Ascending aorta (tissue), 2 donors: ENCODE measurements at regions not wholly inside any gene's neighbourhood (a gene's known extent, or its start where the extent isn't known, plus 50 kb on each side); places are given as distances from the start of the nearest gene placed in this dataset.

Source experiments
- DNase-seq, 2 donors: peaks; one replicate each; pipeline ENCODE4 v3.0.0-alpha.2; 2019; ENCODE audit warnings: low spot score in 2 of 2
- H3K27ac ChIP-seq, 2 donors: fragments of 200-600 bp; sonication (generic); one replicate each; pipeline ENCODE4 v1.5.1; 2016 to 2017; ENCODE audit warnings: mild to moderate bottlenecking in 1 of 2
- H3K27me3 ChIP-seq: fragments of 200-600 bp; sonication (generic); one replicate; pipeline ENCODE4 v1.5.1; 2017
- H3K36me3 ChIP-seq, 2 donors: fragments of 200-600 bp; sonication (generic); one replicate each; pipeline ENCODE4 v1.5.1; 2016
- H3K4me1 ChIP-seq, 2 donors: fragments of 200-600 bp; sonication (generic); one replicate each; pipeline ENCODE4 v1.5.1; 2016 to 2017; ENCODE audit warnings: mild to moderate bottlenecking in 1 of 2
- H3K4me3 ChIP-seq, 2 donors: fragments of 200-600 bp; sonication (generic); one replicate each; pipeline ENCODE4 v1.5.1; 2016 to 2017; ENCODE audit warnings: mild to moderate bottlenecking in 1 of 2
- H3K9me3 ChIP-seq, 2 donors: fragments of 200-600 bp; sonication (generic); one replicate each; pipeline ENCODE4 v1.5.1; 2016
- intact Hi-C: fragments of 100-400 bp; cut with DNase I; formaldehyde crosslinking; loops from one replicate; pipeline ENCODE4 v1.15.1; 2023
- TF ChIP-seq, protein P1 (sequence below), 3 experiments: fragments of 200-600 bp in 2 of 3; fragments of 450-650 bp in 1 of 3; sonication (generic) in 2 of 3; IDR thresholded peaks; one replicate each; pipeline ENCODE4 v1.5.1; 2016 to 2019; ENCODE audit warnings: antibody characterized with exemption in 3 of 3, mild to moderate bottlenecking in 1 of 3, moderate library complexity in 1 of 3

DNA sequence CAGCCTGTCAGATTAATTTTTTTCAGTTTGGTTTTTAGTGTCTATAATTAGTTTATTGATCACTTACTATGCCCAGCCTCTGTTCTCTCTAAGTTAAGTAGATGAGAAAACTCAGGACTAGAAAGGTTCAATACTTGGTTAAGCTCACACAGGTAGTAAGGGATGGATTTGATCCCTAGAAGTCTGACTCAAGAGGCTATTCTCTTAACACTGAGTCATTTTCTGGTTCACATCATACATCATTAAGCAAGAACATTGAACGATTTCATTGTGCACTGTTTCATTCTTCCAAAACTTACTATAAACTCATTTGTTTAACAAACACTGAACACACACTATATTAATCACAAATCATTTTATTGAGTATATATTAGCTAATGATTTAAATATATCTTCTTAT is 54.1 kb upstream of the SLC38A11 start:
- H3K27ac ChIP-seq = no peak overlapping the region
- no peaks in the 10 kb centered on the region for H3K36me3 ChIP-seq
- no peak overlapping the region for H3K4me3 ChIP-seq
- TF ChIP-seq, protein P1, sequence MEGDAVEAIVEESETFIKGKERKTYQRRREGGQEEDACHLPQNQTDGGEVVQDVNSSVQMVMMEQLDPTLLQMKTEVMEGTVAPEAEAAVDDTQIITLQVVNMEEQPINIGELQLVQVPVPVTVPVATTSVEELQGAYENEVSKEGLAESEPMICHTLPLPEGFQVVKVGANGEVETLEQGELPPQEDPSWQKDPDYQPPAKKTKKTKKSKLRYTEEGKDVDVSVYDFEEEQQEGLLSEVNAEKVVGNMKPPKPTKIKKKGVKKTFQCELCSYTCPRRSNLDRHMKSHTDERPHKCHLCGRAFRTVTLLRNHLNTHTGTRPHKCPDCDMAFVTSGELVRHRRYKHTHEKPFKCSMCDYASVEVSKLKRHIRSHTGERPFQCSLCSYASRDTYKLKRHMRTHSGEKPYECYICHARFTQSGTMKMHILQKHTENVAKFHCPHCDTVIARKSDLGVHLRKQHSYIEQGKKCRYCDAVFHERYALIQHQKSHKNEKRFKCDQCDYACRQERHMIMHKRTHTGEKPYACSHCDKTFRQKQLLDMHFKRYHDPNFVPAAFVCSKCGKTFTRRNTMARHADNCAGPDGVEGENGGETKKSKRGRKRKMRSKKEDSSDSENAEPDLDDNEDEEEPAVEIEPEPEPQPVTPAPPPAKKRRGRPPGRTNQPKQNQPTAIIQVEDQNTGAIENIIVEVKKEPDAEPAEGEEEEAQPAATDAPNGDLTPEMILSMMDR (IDR thresholded peaks at IDR 0.05) = no peak
- H3K27me3 ChIP-seq = no peaks in the 10 kb centered on the region
- no peaks in the 10 kb centered on the region for H3K9me3 ChIP-seq
- H3K4me1 ChIP-seq = no peaks in the 10 kb centered on the region
- DNase-seq = no peak
- intact Hi-C loops = no loop called here

DNA sequence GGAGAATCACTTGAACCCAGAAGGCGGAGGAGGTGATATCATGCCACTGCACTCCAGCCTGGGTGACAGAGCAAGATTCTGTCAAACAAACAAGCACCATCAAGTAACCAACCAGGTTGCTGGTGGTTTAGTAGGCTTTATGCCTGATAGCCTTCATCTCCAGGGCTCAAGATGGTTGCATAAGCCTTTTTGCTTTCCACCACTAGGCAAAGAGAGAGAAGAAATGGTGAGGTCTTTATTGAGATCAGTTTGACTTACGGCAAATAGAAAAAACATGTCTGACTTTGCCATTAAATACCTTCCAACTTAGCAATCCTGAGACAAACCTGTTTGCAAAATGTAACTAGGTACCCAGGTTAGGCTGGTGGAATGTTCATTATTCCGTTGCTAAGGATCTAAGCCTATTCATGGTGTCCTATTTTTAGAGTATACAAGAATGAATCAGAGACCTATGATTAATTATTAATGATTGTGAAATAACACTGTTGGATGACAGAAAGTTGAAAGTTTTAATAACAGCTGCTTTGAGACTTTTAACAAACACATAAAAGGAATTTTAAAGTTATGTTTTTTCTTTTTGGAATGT is 53.5 kb upstream of the SLC38A11 start:
- no peaks in the 10 kb centered on the region for H3K36me3 ChIP-seq
- no peak for DNase-seq
- TF ChIP-seq, protein P1 (IDR thresholded peaks at IDR 0.05) = no peak
- H3K27ac ChIP-seq = no peak overlapping the region
- no peaks in the 10 kb centered on the region for H3K4me1 ChIP-seq
- no peaks in the 10 kb centered on the region for H3K9me3 ChIP-seq
- no peaks in the 10 kb centered on the region for H3K27me3 ChIP-seq
- intact Hi-C loops = no loop called here
- H3K4me3 ChIP-seq = no peak overlapping the region

DNA sequence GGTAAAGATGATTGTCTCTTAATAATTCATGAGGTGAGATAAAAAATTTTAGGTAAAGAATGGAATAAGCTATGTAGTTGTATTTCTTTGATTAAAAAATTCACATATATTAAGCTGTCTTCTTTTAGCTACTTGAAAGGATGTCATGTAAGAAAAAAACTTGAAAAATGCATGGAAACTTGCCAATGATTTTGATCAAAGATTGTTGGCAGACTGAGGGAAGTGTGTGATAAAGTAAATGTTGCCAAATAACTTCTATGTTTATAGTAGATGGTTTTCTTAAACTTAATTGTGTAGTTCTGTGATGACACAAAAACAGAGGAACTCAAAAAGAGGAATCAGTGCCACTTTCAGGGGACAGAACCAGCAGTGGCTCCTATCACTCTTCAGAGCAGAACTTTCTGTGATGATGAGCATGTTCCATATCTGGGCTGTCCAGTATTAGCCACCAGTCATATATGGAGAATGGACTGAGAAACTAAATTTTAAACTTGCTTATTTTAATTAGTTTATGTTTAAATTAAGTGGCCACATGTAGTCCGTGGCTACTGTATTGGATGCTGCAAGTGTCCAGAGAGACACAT is 51.9 kb upstream of the SLC38A11 start:
- TF ChIP-seq, protein P1 (IDR thresholded peaks at IDR 0.05) = no peak
- intact Hi-C loops = no loop called here
- DNase-seq = no peak
- H3K36me3 ChIP-seq = no peaks in the 10 kb centered on the region
- H3K4me1 ChIP-seq = no peaks in the 10 kb centered on the region
- no peaks in the 10 kb centered on the region for H3K27me3 ChIP-seq
- H3K9me3 ChIP-seq = no peaks in the 10 kb centered on the region
- H3K4me3 ChIP-seq = no peak overlapping the region
- H3K27ac ChIP-seq = no peak overlapping the region
